DOHH2 (cell line): ENCODE measurements at regions not wholly inside any gene's neighbourhood (a gene's known extent, or its start where the extent isn't known, plus 50 kb on each side); places are given as distances from the start of the nearest gene placed in this dataset.

Source experiments
- CTCF ChIP-seq: fragments of 200-600 bp; sonication (generic); IDR thresholded peaks from one replicate; pipeline ENCODE4 v1.5.1; 2014; ENCODE audit warnings: antibody characterized with exemption, mild to moderate bottlenecking, low read depth, low read length; ENCODE audit not compliant: poor library complexity, severe bottlenecking
- EZH2phosphoT487 ChIP-seq: fragments of 200-600 bp; sonication (generic); IDR thresholded peaks from 2 replicates; pipeline ENCODE4 v1.6.1; 2017; ENCODE audit warnings: borderline replicate concordance, mild to moderate bottlenecking, antibody characterized with exemption, low read length, moderate library complexity, mixed read lengths

GRCh38 chr3:107919239-107919638, 171.6 kb downstream of the CD47 start:
- TF ChIP-seq CTCF = no peak
- no peak for TF ChIP-seq EZH2phosphoT487
